K562 (cell line): ENCODE measurements at regions not wholly inside any gene's neighbourhood (a gene's known extent, or its start where the extent isn't known, plus 50 kb on each side); places are given as distances from the start of the nearest gene placed in this dataset.

Experiments
- ATAC-seq: fragments of 200-7000 bp; cut with Tn5 transposase; 3 replicates; pipeline ENCODE4 v1.9.1; 2020; ENCODE audit warnings: moderate library complexity
- BruUV-seq: library from RNA; stranded (reverse); fragments of 400-500 nt; replicated peaks from 2 replicates; lab custom pipeline; 2021; lab: Mats Ljungman, UMichigan
- CTCF ChIA-PET: fragments of 300-600 bp; formaldehyde crosslinking; extraction: SDS; loops from one replicate; lab custom pipeline; 2021; ENCODE audit warnings: low intra/inter-chr PET ratio; lab: Yijun Ruan, JAX
- POLR2A ChIA-PET: fragments of 300-600, 350-650 bp; sonication (Branson Sonifier 250); formaldehyde crosslinking; extraction: SDS; loops from one replicate; lab custom pipeline; 2021; ENCODE audit warnings: antibody characterized with exemption, inconsistent platforms; lab: Yijun Ruan, JAX
- DNase-seq, 4 experiments: peaks; one replicate each; pipeline versions ENCODE4 v3.0.0 to v3.0.0-alpha.2; 2011 to 2018; ENCODE audit warnings: low spot score in 3 of 4, mixed read lengths in 3 of 4; ENCODE audit errors: extremely low read depth in 1 of 4
- FAIRE-seq: peaks from 2 replicates; lab custom pipeline; 2011; peaks lifted over from hg19 to GRCh38; lab: Jason Lieb, UNC
- H2AFZ ChIP-seq: 2 replicates; pipeline ENCODE4 v1.6.0; 2011; ENCODE audit warnings: low read depth, low read length, control low read depth, inconsistent platforms
- H3K27ac ChIP-seq: fragments of 200-600 bp; 3 replicates; pipeline ENCODE4 v1.8.0; 2011; ENCODE audit warnings: low read depth, mild to moderate bottlenecking, control low read depth, inconsistent platforms, low read length, moderate library complexity, mixed read lengths; ENCODE audit errors: extremely low read depth
- H3K27me3 ChIP-seq, 2 experiments: fragments of 300-600 bp in 1 of 2; 2 replicates in 1 of 2; 3 replicates in 1 of 2; pipeline versions ENCODE4 v1.6.0 to v1.8.0; 2011; ENCODE audit warnings: inconsistent platforms in 2 of 2, low read length in 2 of 2, mild to moderate bottlenecking in 1 of 2, mixed read lengths in 1 of 2, moderate library complexity in 1 of 2; ENCODE audit not compliant: control insufficient read depth in 2 of 2, insufficient read depth in 2 of 2
- H3K36me3 ChIP-seq: fragments of 300-600 bp; 3 replicates; pipeline ENCODE4 v1.8.0; 2011; ENCODE audit warnings: mild to moderate bottlenecking, low read length, inconsistent platforms; ENCODE audit not compliant: control insufficient read depth, insufficient read depth
- H3K4me1 ChIP-seq, 2 experiments: fragments of 200-600 bp in 1 of 2; replicated peaks in 1 of 2; 2 replicates in 1 of 2; 3 replicates in 1 of 2; pipeline versions ENCODE4 v1.5.1 to v1.8.0; 2011; ENCODE audit warnings: inconsistent platforms in 2 of 2, low read length in 2 of 2, mild to moderate bottlenecking in 1 of 2, mixed read lengths in 1 of 2, moderate library complexity in 1 of 2; ENCODE audit not compliant: control insufficient read depth in 2 of 2, insufficient read depth in 2 of 2
- H3K4me2 ChIP-seq: 2 replicates; pipeline ENCODE4 v1.6.1; 2011; ENCODE audit warnings: low read length, control low read depth, inconsistent platforms, mixed read lengths; ENCODE audit not compliant: insufficient read depth
- H3K4me3 ChIP-seq: fragments of 200-600 bp; sonication (generic), shearing (Covaris generic); 2 replicates; pipeline ENCODE4 v1.5.1; 2016; ENCODE audit warnings: control low read depth, inconsistent platforms
- H3K79me2 ChIP-seq: fragments of 200-600 bp; 3 replicates; pipeline ENCODE4 v1.8.0; 2011; ENCODE audit warnings: low read length, inconsistent platforms; ENCODE audit not compliant: control insufficient read depth, insufficient read depth
- H3K9ac ChIP-seq, 2 experiments: 2 replicates each; pipeline versions ENCODE4 v1.6.0 to v1.6.1; 2011; ENCODE audit warnings: low read depth in 2 of 2, low read length in 2 of 2, control low read depth in 1 of 2, inconsistent platforms in 1 of 2, mild to moderate bottlenecking in 1 of 2, mixed read lengths in 1 of 2; ENCODE audit not compliant: insufficient read depth in 1 of 2
- H3K9me1 ChIP-seq: one replicate; pipeline ENCODE4 v1.6.0; 2011; ENCODE audit warnings: inconsistent platforms, mild to moderate bottlenecking, low read length, moderate library complexity; ENCODE audit not compliant: control insufficient read depth, insufficient read depth
- H3K9me3 ChIP-seq: replicated peaks from 2 replicates; pipeline ENCODE4 v1.5.1; 2011; ENCODE audit warnings: low read depth, low read length, inconsistent platforms; ENCODE audit not compliant: control insufficient read depth, insufficient read depth
- H4K20me1 ChIP-seq: replicated peaks from 2 replicates; pipeline ENCODE4 v1.6.1; 2011; ENCODE audit warnings: low read length, inconsistent platforms, mixed read lengths; ENCODE audit not compliant: control insufficient read depth, insufficient read depth
- ARID2 ChIP-seq: fragments of 450-650 bp; IDR thresholded peaks from 2 replicates; pipeline ENCODE4 v1.6.1; 2017; ENCODE audit warnings: antibody characterized with exemption, mild to moderate bottlenecking
- CREB3 ChIP-seq: fragments of 450-650 bp; conservative IDR thresholded peaks from 2 replicates; pipeline ENCODE4 v1.6.1; 2016; ENCODE audit warnings: missing genetic modification characterization, low read depth, mild to moderate bottlenecking, missing compliant biosample characterization, moderate library complexity
- ESRRA ChIP-seq: fragments of 450-650 bp; IDR thresholded peaks from 2 replicates; pipeline ENCODE4 v1.6.1; 2014; ENCODE audit warnings: low read depth, mild to moderate bottlenecking, moderate library complexity, borderline replicate concordance
- FOS ChIP-seq: IDR thresholded peaks from 3 replicates; pipeline ENCODE4 v1.6.1; 2011; ENCODE audit not compliant: insufficient read length; ENCODE audit errors: extremely low read depth
- GATAD2B ChIP-seq: fragments of 450-650 bp; IDR thresholded peaks from 2 replicates; pipeline ENCODE4 v1.6.1; 2017; ENCODE audit warnings: mild to moderate bottlenecking, borderline replicate concordance
- LEF1 ChIP-seq: fragments of 450-650 bp; IDR thresholded peaks from 2 replicates; pipeline ENCODE4 v1.6.1; 2016; ENCODE audit warnings: mild to moderate bottlenecking
- MEF2A ChIP-seq: IDR thresholded peaks from 2 replicates; pipeline ENCODE4 v1.6.1; 2011; ENCODE audit warnings: low read depth, mild to moderate bottlenecking, low read length, moderate library complexity; ENCODE audit not compliant: control insufficient read depth
- NCOA4 ChIP-seq: fragments of 450-650 bp; IDR thresholded peaks from 2 replicates; pipeline ENCODE4 v1.6.1; 2018; ENCODE audit warnings: mild to moderate bottlenecking; ENCODE audit not compliant: partially characterized antibody
- NR4A1 ChIP-seq, 2 experiments: fragments of 250-450 bp in 1 of 2; fragments of 450-650 bp in 1 of 2; sonication (Bioruptor Pico) in 1 of 2; IDR thresholded peaks; 2 replicates each; pipeline versions ENCODE4 v1.4.0 to v1.6.1; 2016 to 2020; ENCODE audit warnings: mild to moderate bottlenecking in 2 of 2, missing compliant biosample characterization in 1 of 2, missing genetic modification characterization in 1 of 2, moderate library complexity in 1 of 2
- SIRT6 ChIP-seq: IDR thresholded peaks from one replicate; pipeline ENCODE4 v1.6.1; 2012; ENCODE audit warnings: low read depth, mild to moderate bottlenecking, control low read depth, inconsistent platforms, low read length, moderate library complexity
- SRSF3 ChIP-seq: fragments of 200-400 bp; formaldehyde crosslinking; IDR thresholded peaks from 2 replicates; pipeline ENCODE4 v1.6.1; 2016; ENCODE audit warnings: mild to moderate bottlenecking, low read length, moderate library complexity; ENCODE audit not compliant: insufficient read depth
- TSHZ1 ChIP-seq: fragments of 250-450 bp; sonication (Bioruptor Pico); IDR thresholded peaks from 2 replicates; pipeline ENCODE4 v1.4.0; 2020; ENCODE audit warnings: mild to moderate bottlenecking, moderate library complexity
- ZNF174 ChIP-seq: fragments of 250-450 bp; sonication (Bioruptor Pico); IDR thresholded peaks from 2 replicates; pipeline ENCODE4 v1.4.0; 2020; ENCODE audit warnings: mild to moderate bottlenecking
- ZNF512 ChIP-seq: IDR thresholded peaks from 2 replicates; pipeline ENCODE4 v1.6.1; 2016; ENCODE audit warnings: missing genetic modification characterization, missing compliant biosample characterization
- WGBS: fragments of 100-300 bp; shearing (Covaris generic); methylation state at CpG from one replicate; pipeline ENCODE4 v1.1.6; 2016; ENCODE audit warnings: low coverage, mixed read lengths; ENCODE audit not compliant: insufficient coverage; ENCODE audit errors: missing lambda C conversion rate; 5-methylcytosine and 5-hydroxymethylcytosine counted together
- in situ Hi-C: fragments of 300-500 bp; cut with MboI; formaldehyde crosslinking; loops from 4 replicates; pipeline ENCODE4 v1.15.0; 2018; ENCODE audit warnings: inconsistent platforms, mixed read lengths
- intact Hi-C: fragments of 100-400 bp; cut with micrococcal nuclease; formaldehyde crosslinking; loops from 2 replicates; pipeline ENCODE4 v1.14.2; 2022

GRCh38 chr9:89770531-89771174 is 165.8 kb downstream of the GADD45G start:
- intact Hi-C loops (no loop called here), in situ Hi-C loops (no loop called here)
- no peak for DNase-seq
- Histone ChIP-seq H3K9me3 (no peaks in the 10 kb centered on the region), H3K36me3 (no peaks in the 10 kb centered on the region), H4K20me1 (no peaks in the 10 kb centered on the region), H3K9me1 (no peaks in the 10 kb centered on the region), H3K27ac (no peak overlapping the region), H3K27me3 (peaks cover 0 to 12% of the 10 kb centered on the region in 2 experiments; a peak in 1 of 5 replicates), H3K79me2 (no peaks in the 10 kb centered on the region), H2AFZ (no peak overlapping the region), H3K4me2 (no peak overlapping the region), H3K4me3 (no peak overlapping the region), H3K9ac (no peak overlapping the region), H3K4me1 (no peaks in the 10 kb centered on the region)
- 2% methylated on average over 8 of the region's 8 CpGs for WGBS
- no TSS peak for BruUV-seq
- TF ChIP-seq SIRT6, result no peak
- TF ChIP-seq LEF1, result no peak
- TF ChIP-seq MEF2A, result no peak
- no peak for TF ChIP-seq NR4A1 (CRISPR knock-in tag; IDR thresholded peaks at IDR 0.05)
- no peak for TF ChIP-seq NR4A1 (tag; IDR thresholded peaks at IDR 0.05)
- no peak for TF ChIP-seq TSHZ1 (CRISPR knock-in tag)
- no peak for TF ChIP-seq NCOA4
- no peak for TF ChIP-seq ARID2
- no peak for TF ChIP-seq ZNF174 (CRISPR knock-in tag)
- no peak for TF ChIP-seq GATAD2B
- no peak for TF ChIP-seq FOS
- no peak for TF ChIP-seq SRSF3
- no peak for TF ChIP-seq ESRRA
- TF ChIP-seq CREB3 (tag), result no peak
- no peak for TF ChIP-seq ZNF512 (tag)
- CTCF ChIA-PET, result no interaction called here
- no peak for ATAC-seq
- FAIRE-seq, result no peak
- POLR2A ChIA-PET, result no interaction called here
